Heart left ventricle (tissue), 13 donors: ENCODE measurements at regions not wholly inside any gene's neighbourhood (a gene's known extent, or its start where the extent isn't known, plus 50 kb on each side); places are given as distances from the start of the nearest gene placed in this dataset.

Source experiments
- POLR2A ChIP-seq, 2 donors: fragments of 450-650 bp; IDR thresholded peaks; one replicate each; pipeline ENCODE4 v1.6.1; 2017; ENCODE audit warnings: antibody characterized with exemption in 2 of 2, mild to moderate bottlenecking in 2 of 2, moderate library complexity in 2 of 2
- TF ChIP-seq, protein P1 (sequence below), 12 donors: fragments of 200-600 bp; sonication (generic) in 4 of 12; IDR thresholded peaks; one replicate each; pipeline versions ENCODE4 v1.5.0 to v1.8.0; 2018 to 2022; ENCODE audit warnings: antibody characterized with exemption in 12 of 12, mild to moderate bottlenecking in 5 of 12
- donor health status: ischemic (EF 13 %, LVEDD 7.1; RV severe dilation, severe dysfunction).
- donor health status: DM: no; HTN: yes; CAD: no.
- donor health status: DM: no; HTN: no; CAD: no.
- donor health status: ischemic (EF 25% LVEDD 6.9; RV normal size, moderate dysfunction).
- donor health status: ischemic (EF 25% LVEDD 5.7; RV mildly dilated, moderate dysfunction).
- donor health status: ischemic (EF 35%, LVEDD 5.7; RV mildly dilated, moderate dysfunction).
- donor health status: nonischemic (EF 11% LVEDD 7.7; RV severe dilation, severe dysfunction).
- donor health status: DM: yes; HTN: yes; CAD: no.
- donor health status: PGD.
- donor health status: ischemic (EF 29% LVEDD 5.4; RV normal size, mild dysfunction).
- donor health status: nonischemic (EF 23%, LVEDD 6.1; RV moderate dilation, normal function).

DNA sequence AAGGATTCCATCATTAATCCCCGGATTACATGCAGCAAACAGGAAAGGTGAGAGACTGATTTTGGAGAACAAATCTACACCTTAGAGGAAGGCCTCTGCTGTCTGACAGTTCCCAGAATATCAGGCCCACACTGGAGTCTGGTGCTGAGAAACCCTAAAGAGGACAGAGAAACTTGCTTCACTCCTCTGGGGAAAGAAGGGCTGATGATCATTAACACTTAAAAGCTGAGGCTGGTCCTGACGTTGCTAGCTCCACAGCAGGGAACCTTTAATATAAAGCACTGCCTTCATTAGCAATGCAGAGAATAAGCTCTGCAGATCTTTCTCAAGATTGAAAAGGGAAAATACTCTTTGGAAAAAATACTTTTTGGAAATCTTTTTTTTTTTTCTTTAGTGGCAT, 1472.4 kb upstream of the GOT2 start:
- no peak for TF ChIP-seq POLR2A (IDR thresholded peaks at IDR 0.05)
- TF ChIP-seq, protein P1, sequence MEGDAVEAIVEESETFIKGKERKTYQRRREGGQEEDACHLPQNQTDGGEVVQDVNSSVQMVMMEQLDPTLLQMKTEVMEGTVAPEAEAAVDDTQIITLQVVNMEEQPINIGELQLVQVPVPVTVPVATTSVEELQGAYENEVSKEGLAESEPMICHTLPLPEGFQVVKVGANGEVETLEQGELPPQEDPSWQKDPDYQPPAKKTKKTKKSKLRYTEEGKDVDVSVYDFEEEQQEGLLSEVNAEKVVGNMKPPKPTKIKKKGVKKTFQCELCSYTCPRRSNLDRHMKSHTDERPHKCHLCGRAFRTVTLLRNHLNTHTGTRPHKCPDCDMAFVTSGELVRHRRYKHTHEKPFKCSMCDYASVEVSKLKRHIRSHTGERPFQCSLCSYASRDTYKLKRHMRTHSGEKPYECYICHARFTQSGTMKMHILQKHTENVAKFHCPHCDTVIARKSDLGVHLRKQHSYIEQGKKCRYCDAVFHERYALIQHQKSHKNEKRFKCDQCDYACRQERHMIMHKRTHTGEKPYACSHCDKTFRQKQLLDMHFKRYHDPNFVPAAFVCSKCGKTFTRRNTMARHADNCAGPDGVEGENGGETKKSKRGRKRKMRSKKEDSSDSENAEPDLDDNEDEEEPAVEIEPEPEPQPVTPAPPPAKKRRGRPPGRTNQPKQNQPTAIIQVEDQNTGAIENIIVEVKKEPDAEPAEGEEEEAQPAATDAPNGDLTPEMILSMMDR (IDR thresholded peaks at IDR 0.05), result no peak
